Dedifferentiated amniotic fluid mesenchymal stem cell (primary cell): ENCODE measurements at regions not wholly inside any gene's neighbourhood (a gene's known extent, or its start where the extent isn't known, plus 50 kb on each side); places are given as distances from the start of the nearest gene placed in this dataset.
"Not testable (repeated sequence)": the region's sequence is repeated elsewhere in the genome, so short reads cannot be mapped to it uniquely, and the experiment has no call there.

Experiments
- DNase-seq: peaks from one replicate; pipeline ENCODE4 v3.0.0-alpha.2; 2016; ENCODE audit errors: extremely low spot score

- DNase-seq: no peak
These were observed 717.3 kb downstream of the MATN1 start for GRCh38 chr1:30005972-30006619.

GRCh38 chr1:30001732-30002039, 721.7 kb downstream of the MATN1 start:
- DNase-seq: no peak

- no peak for DNase-seq
These were observed 722.2 kb downstream of the MATN1 start for GRCh38 chr1:30001011-30001731.

GRCh38 chr1:30000266-30000665, 723.1 kb downstream of the MATN1 start:
- DNase-seq: no peak

GRCh38 chr1:29999595-29999994, 723.8 kb downstream of the MATN1 start:
- no peak for DNase-seq

GRCh38 chr1:29998686-29999085, 724.7 kb downstream of the MATN1 start:
- DNase-seq: no peak

- DNase-seq: not testable (repeated sequence)
These were observed 725.6 kb downstream of the MATN1 start for GRCh38 chr1:29997818-29998217.

GRCh38 chr1:29993950-29994349, 729.4 kb downstream of the MATN1 start:
- no peak for DNase-seq

- DNase-seq: no peak
These were observed 731.6 kb downstream of the MATN1 start for GRCh38 chr1:29991815-29992214.

GRCh38 chr1:29991025-29991424, 732.4 kb downstream of the MATN1 start:
- no peak for DNase-seq

- no peak for DNase-seq
These were observed 733.1 kb downstream of the MATN1 start for GRCh38 chr1:29990304-29990703.

- no peak for DNase-seq
These were observed 736.4 kb downstream of the MATN1 start for GRCh38 chr1:29986986-29987385.

GRCh38 chr1:29985606-29985945, 737.8 kb downstream of the MATN1 start:
- DNase-seq: no peak

- no peak for DNase-seq
These were observed 738.4 kb downstream of the MATN1 start for GRCh38 chr1:29984862-29985605.

- no peak for DNase-seq
These were observed 739.1 kb downstream of the MATN1 start for GRCh38 chr1:29984166-29984861.

GRCh38 chr1:29983321-29983720, 740.1 kb downstream of the MATN1 start:
- DNase-seq: no peak

GRCh38 chr1:29981586-29982239, 741.7 kb downstream of the MATN1 start:
- no peak for DNase-seq

- DNase-seq: no peak
These were observed 741.2 kb downstream of the PTPRU start for GRCh38 chr1:29977550-29977949.

- DNase-seq: no peak
These were observed 738.8 kb downstream of the PTPRU start for GRCh38 chr1:29975036-29975694.

GRCh38 chr1:29974316-29974724, 738.0 kb downstream of the PTPRU start:
- peak; percentile 72 for DNase-seq

GRCh38 chr1:29973406-29973805, 737.1 kb downstream of the PTPRU start:
- no peak for DNase-seq
